K562 (cell line): ENCODE measurements at regions not wholly inside any gene's neighbourhood (a gene's known extent, or its start where the extent isn't known, plus 50 kb on each side); places are given as distances from the start of the nearest gene placed in this dataset.

Experiments used
- CBX8 ChIP-seq: fragments of 200-600 bp; sonication (generic); IDR thresholded peaks from 2 replicates; pipeline ENCODE4 v1.6.1; 2012; ENCODE audit warnings: borderline replicate concordance, mixed run types, low read depth, mild to moderate bottlenecking, moderate library complexity, mixed read lengths, low read length, control low read depth, inconsistent platforms; ENCODE audit not compliant: poor library complexity, severe bottlenecking; ENCODE audit errors: extremely low read depth
- ELF4 ChIP-seq: fragments of 450-650 bp; formaldehyde crosslinking; IDR thresholded peaks from 2 replicates; pipeline ENCODE4 v1.4.0; 2022; ENCODE audit warnings: missing genetic modification characterization
- HMG20B ChIP-seq: fragments of 250-450 bp; sonication (Bioruptor Pico); IDR thresholded peaks from 2 replicates; pipeline ENCODE4 v1.5.0; 2021; ENCODE audit warnings: mild to moderate bottlenecking
- KDM1A ChIP-seq, 2 experiments: fragments of 450-650 bp; IDR thresholded peaks; 2 replicates each; pipeline ENCODE4 v1.6.1; 2016; ENCODE audit warnings: mild to moderate bottlenecking in 2 of 2
- SP2 ChIP-seq: IDR thresholded peaks from 2 replicates; pipeline ENCODE4 v1.6.1; 2011; ENCODE audit warnings: mild to moderate bottlenecking, low read depth, low read length, moderate library complexity; ENCODE audit not compliant: poor library complexity, severe bottlenecking; ENCODE audit errors: extremely low read depth
- TARDBP ChIP-seq: fragments of 450-650 bp; IDR thresholded peaks from 2 replicates; pipeline ENCODE4 v1.6.1; 2016
- TCF7L2 ChIP-seq: fragments of 150-350 bp; IDR thresholded peaks from 2 replicates; pipeline ENCODE4 v1.6.1; 2016; ENCODE audit warnings: low read depth, mild to moderate bottlenecking, low read length, moderate library complexity
- ZNF23 ChIP-seq: fragments of 250-450 bp; sonication (Bioruptor Pico); IDR thresholded peaks from 2 replicates; pipeline ENCODE4 v1.4.0; 2020; ENCODE audit warnings: mild to moderate bottlenecking
- ZNF384 ChIP-seq: IDR thresholded peaks from 2 replicates; pipeline ENCODE4 v1.6.1; 2012; ENCODE audit warnings: low read depth, low read length, improper control_type of control experiment
- TF ChIP-seq, protein P1 (sequence below), 3 experiments: IDR thresholded peaks in 2 of 3; conservative IDR thresholded peaks in 1 of 3; 2 replicates each; pipeline ENCODE4 v1.5.1; 2011 to 2012; ENCODE audit warnings: low read length in 3 of 3, mild to moderate bottlenecking in 3 of 3, control low read depth in 2 of 3, improper control_type of control experiment in 1 of 3, inconsistent platforms in 1 of 3, low read depth in 1 of 3, mixed read lengths in 1 of 3, moderate library complexity in 1 of 3; ENCODE audit not compliant: insufficient read depth in 2 of 3

GRCh38 chr5:6107675-6108539 lies 270.4 kb downstream of the MED10 start:
- TF ChIP-seq KDM1A (IDR thresholded peaks at IDR 0.05) (no peak), TARDBP (no peak), ZNF23 (no peak), SP2 (no peak), HMG20B (no peak), CBX8 (no peak), TCF7L2 (no peak), ZNF384 (no peak), ELF4 (CRISPR knock-in tag) (no peak)
- TF ChIP-seq, protein P1, sequence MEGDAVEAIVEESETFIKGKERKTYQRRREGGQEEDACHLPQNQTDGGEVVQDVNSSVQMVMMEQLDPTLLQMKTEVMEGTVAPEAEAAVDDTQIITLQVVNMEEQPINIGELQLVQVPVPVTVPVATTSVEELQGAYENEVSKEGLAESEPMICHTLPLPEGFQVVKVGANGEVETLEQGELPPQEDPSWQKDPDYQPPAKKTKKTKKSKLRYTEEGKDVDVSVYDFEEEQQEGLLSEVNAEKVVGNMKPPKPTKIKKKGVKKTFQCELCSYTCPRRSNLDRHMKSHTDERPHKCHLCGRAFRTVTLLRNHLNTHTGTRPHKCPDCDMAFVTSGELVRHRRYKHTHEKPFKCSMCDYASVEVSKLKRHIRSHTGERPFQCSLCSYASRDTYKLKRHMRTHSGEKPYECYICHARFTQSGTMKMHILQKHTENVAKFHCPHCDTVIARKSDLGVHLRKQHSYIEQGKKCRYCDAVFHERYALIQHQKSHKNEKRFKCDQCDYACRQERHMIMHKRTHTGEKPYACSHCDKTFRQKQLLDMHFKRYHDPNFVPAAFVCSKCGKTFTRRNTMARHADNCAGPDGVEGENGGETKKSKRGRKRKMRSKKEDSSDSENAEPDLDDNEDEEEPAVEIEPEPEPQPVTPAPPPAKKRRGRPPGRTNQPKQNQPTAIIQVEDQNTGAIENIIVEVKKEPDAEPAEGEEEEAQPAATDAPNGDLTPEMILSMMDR (IDR thresholded peaks at IDR 0.05 in 2 of 3, conservative IDR thresholded peaks at IDR 0.05 in 1 of 3; ENCODE audit: insufficient read depth in 2 of 3, low read depth in 1 of 3, low read length in 3 of 3), result no peak
